HG02870 (cell line): ENCODE measurements at regions not wholly inside any gene's neighbourhood (a gene's known extent, or its start where the extent isn't known, plus 50 kb on each side); places are given as distances from the start of the nearest gene placed in this dataset.

Experiments used
- ATAC-seq: cut with Tn5 transposase; IDR thresholded peaks from one replicate; pipeline ENCODE4 v1.9.1; 2021; ENCODE audit warnings: mild to moderate bottlenecking, moderate library complexity; ENCODE audit not compliant: unreplicated experiment

GRCh38 chr22:47804281-47804680 is 1041.8 kb downstream of the TBC1D22A start:
- no peak for ATAC-seq

- ATAC-seq: no peak
Observed at GRCh38 chr22:47802421-47802820, 1040.0 kb downstream of the TBC1D22A start.

GRCh38 chr22:47801541-47802245 is 1039.2 kb downstream of the TBC1D22A start:
- no peak for ATAC-seq

- ATAC-seq: no peak
Observed at GRCh38 chr22:47798229-47798628, 1035.8 kb downstream of the TBC1D22A start.

- no peak for ATAC-seq
Observed at GRCh38 chr22:47797342-47797945, 1035.0 kb downstream of the TBC1D22A start.

GRCh38 chr22:47796128-47796908 is 1033.9 kb downstream of the TBC1D22A start:
- no peak for ATAC-seq

GRCh38 chr22:47795477-47796127 is 1033.2 kb downstream of the TBC1D22A start:
- no peak for ATAC-seq

- ATAC-seq: no peak
Observed at GRCh38 chr22:47794851-47795250, 1032.4 kb downstream of the TBC1D22A start.

GRCh38 chr22:47793304-47794101 is 1031.1 kb downstream of the TBC1D22A start:
- ATAC-seq: no peak

GRCh38 chr22:47789171-47789570 is 1026.7 kb downstream of the TBC1D22A start:
- no peak for ATAC-seq

GRCh38 chr22:47788461-47788860 is 1026.0 kb downstream of the TBC1D22A start:
- ATAC-seq: no peak

GRCh38 chr22:47787501-47788227 is 1025.2 kb downstream of the TBC1D22A start:
- ATAC-seq: no peak

GRCh38 chr22:47786650-47787290 is 1024.3 kb downstream of the TBC1D22A start:
- no peak for ATAC-seq

- ATAC-seq: no peak
Observed at GRCh38 chr22:47784991-47785390, 1022.5 kb downstream of the TBC1D22A start.

- ATAC-seq: no peak
Observed at GRCh38 chr22:47784367-47784983, 1022.0 kb downstream of the TBC1D22A start.

GRCh38 chr22:47783433-47784366 is 1021.2 kb downstream of the TBC1D22A start:
- no peak for ATAC-seq

- no peak for ATAC-seq
Observed at GRCh38 chr22:47782328-47783075, 1020.1 kb downstream of the TBC1D22A start.
